Panc1 (cell line): ENCODE measurements at regions not wholly inside any gene's neighbourhood (a gene's known extent, or its start where the extent isn't known, plus 50 kb on each side); places are given as distances from the start of the nearest gene placed in this dataset.

Source experiments
- ATAC-seq: fragments of 200-7000 bp; cut with Tn5 transposase; 2 replicates; pipeline ENCODE4 v1.9.1; 2020; ENCODE audit warnings: mild to moderate bottlenecking, moderate library complexity
- BruUV-seq: library from RNA; stranded (reverse); fragments of 400-500 nt; replicated peaks from 2 replicates; lab custom pipeline; 2021; lab: Mats Ljungman, UMichigan
- CTCF ChIA-PET: fragments of 300-600 bp; sonication (Branson Sonifier 250); formaldehyde crosslinking; loops from one replicate; lab custom pipeline; 2022; ENCODE audit warnings: antibody characterized with exemption; lab: Charles Lee
- POLR2A ChIA-PET: fragments of 300-600 bp; sonication (Branson Sonifier 250); formaldehyde crosslinking; loops from one replicate; lab custom pipeline; 2022; ENCODE audit warnings: antibody characterized with exemption; lab: Charles Lee
- DNase-seq: peaks from one replicate; pipeline ENCODE4 v3.0.0-alpha.2; 2010; ENCODE audit warnings: low read depth, low spot score
- H3K27ac ChIP-seq: 2 replicates; pipeline ENCODE4 v1.5.1; 2011; ENCODE audit warnings: mild to moderate bottlenecking, low read length, inconsistent platforms
- H3K27me3 ChIP-seq: fragments of 200-500 bp; sonication (Bioruptor generic); 2 replicates; pipeline ENCODE4 v1.6.0; 2014; ENCODE audit warnings: low read length, inconsistent platforms; ENCODE audit not compliant: control insufficient read depth, insufficient read depth
- H3K36me3 ChIP-seq: fragments of 200-500 bp; sonication (Bioruptor generic); 2 replicates; pipeline ENCODE4 v1.5.1; 2014; ENCODE audit warnings: inconsistent platforms, mild to moderate bottlenecking, low read length, moderate library complexity; ENCODE audit not compliant: control insufficient read depth, insufficient read depth
- H3K4me1 ChIP-seq: 2 replicates; pipeline ENCODE4 v1.5.1; 2011; ENCODE audit warnings: inconsistent platforms, mild to moderate bottlenecking, low read length, moderate library complexity; ENCODE audit not compliant: control insufficient read depth, insufficient read depth
- H3K4me3 ChIP-seq, 2 experiments: 2 replicates each; pipeline ENCODE4 v1.5.1; 2011 to 2012; ENCODE audit warnings: low read depth in 2 of 2, low read length in 2 of 2, mild to moderate bottlenecking in 2 of 2, inconsistent platforms in 1 of 2, moderate library complexity in 1 of 2
- H3K9me3 ChIP-seq: fragments of 200-500 bp; sonication (Bioruptor generic); 2 replicates; pipeline ENCODE4 v1.5.1; 2014; ENCODE audit warnings: low read depth, mild to moderate bottlenecking, inconsistent platforms, low read length, moderate library complexity; ENCODE audit not compliant: control insufficient read depth, insufficient read depth
- CTCF ChIP-seq: fragments of 450-650 bp; IDR thresholded peaks from 2 replicates; pipeline ENCODE4 v1.5.1; 2017; ENCODE audit warnings: mild to moderate bottlenecking
- POLR2AphosphoS5 ChIP-seq: IDR thresholded peaks from 2 replicates; pipeline ENCODE4 v1.6.1; 2012; ENCODE audit warnings: mild to moderate bottlenecking, low read depth, low read length, moderate library complexity
- SIN3A ChIP-seq: IDR thresholded peaks from 2 replicates; pipeline ENCODE4 v1.6.1; 2012; ENCODE audit warnings: low read depth, mild to moderate bottlenecking, low read length, moderate library complexity, borderline replicate concordance; ENCODE audit not compliant: insufficient read depth
- TCF7L2 ChIP-seq: IDR thresholded peaks from 2 replicates; pipeline ENCODE4 v1.6.1; 2011; ENCODE audit warnings: mild to moderate bottlenecking, low read depth, low read length, inconsistent platforms
- in situ Hi-C: cut with HindIII; loops from 2 replicates; pipeline ENCODE4 v1.10.0; 2016; ENCODE audit warnings: low sequenced_read_pairs, low pct_unique_long_range_greater_than_20kb
- intact Hi-C: fragments of 100-400 bp; cut with micrococcal nuclease; formaldehyde crosslinking; loops from one replicate; pipeline ENCODE4 v1.10.0; 2022; ENCODE audit not compliant: unreplicated experiment
- TF ChIP-seq, protein P1 (sequence below), 2 experiments: IDR thresholded peaks; 2 replicates each; pipeline ENCODE4 v1.6.1; 2011 to 2012; ENCODE audit warnings: low read depth in 2 of 2, control low read depth in 1 of 2, low read length in 1 of 2, mild to moderate bottlenecking in 1 of 2, moderate library complexity in 1 of 2; ENCODE audit not compliant: insufficient read depth in 1 of 2

DNA sequence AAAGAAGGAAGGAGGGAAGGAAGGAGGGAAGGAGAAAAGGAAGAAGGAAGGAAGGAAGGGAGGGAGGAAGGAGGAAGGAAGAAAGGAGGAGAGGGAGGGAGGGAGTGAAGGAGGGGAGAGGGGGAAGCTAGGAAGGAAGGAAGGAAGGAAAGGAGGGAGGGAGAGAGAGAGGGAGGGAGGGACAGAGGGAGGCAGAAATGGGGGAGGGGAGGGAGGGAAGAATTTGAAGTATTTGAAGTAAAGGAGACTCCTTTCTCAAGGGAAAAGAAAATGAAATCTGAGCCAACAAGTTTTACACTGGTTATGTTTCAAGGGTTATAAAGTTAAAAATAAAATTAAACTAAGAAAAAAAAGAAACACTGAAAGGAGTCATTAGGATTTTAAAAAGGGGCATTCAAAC, 431.4 kb downstream of the BRINP3 start:
- no peaks in the 10 kb centered on the region for H3K27me3 ChIP-seq
- H3K4me1 ChIP-seq = no peaks in the 10 kb centered on the region
- DNase-seq (no peak), ATAC-seq (no peak)
- H3K27ac ChIP-seq = no peak overlapping the region
- no peak for TF ChIP-seq CTCF
- no peak for TF ChIP-seq TCF7L2
- TF ChIP-seq, protein P1, sequence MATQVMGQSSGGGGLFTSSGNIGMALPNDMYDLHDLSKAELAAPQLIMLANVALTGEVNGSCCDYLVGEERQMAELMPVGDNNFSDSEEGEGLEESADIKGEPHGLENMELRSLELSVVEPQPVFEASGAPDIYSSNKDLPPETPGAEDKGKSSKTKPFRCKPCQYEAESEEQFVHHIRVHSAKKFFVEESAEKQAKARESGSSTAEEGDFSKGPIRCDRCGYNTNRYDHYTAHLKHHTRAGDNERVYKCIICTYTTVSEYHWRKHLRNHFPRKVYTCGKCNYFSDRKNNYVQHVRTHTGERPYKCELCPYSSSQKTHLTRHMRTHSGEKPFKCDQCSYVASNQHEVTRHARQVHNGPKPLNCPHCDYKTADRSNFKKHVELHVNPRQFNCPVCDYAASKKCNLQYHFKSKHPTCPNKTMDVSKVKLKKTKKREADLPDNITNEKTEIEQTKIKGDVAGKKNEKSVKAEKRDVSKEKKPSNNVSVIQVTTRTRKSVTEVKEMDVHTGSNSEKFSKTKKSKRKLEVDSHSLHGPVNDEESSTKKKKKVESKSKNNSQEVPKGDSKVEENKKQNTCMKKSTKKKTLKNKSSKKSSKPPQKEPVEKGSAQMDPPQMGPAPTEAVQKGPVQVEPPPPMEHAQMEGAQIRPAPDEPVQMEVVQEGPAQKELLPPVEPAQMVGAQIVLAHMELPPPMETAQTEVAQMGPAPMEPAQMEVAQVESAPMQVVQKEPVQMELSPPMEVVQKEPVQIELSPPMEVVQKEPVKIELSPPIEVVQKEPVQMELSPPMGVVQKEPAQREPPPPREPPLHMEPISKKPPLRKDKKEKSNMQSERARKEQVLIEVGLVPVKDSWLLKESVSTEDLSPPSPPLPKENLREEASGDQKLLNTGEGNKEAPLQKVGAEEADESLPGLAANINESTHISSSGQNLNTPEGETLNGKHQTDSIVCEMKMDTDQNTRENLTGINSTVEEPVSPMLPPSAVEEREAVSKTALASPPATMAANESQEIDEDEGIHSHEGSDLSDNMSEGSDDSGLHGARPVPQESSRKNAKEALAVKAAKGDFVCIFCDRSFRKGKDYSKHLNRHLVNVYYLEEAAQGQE (IDR thresholded peaks at IDR 0.05; ENCODE audit: insufficient read depth in 1 of 2, low read depth in 2 of 2, low read length in 1 of 2) = no peak
- no peak for TF ChIP-seq POLR2AphosphoS5
- no peak for TF ChIP-seq SIN3A
- ChIA-PET POLR2A (no interaction called here), CTCF (no interaction called here)
- intact Hi-C loops (no loop called here), in situ Hi-C loops (no loop called here)
- no peak overlapping the region for H3K4me3 ChIP-seq
- no peaks in the 10 kb centered on the region for H3K36me3 ChIP-seq
- 0 out of 2 replicates have a peak, but pooled peaks cover 2% of the 10 kb centered on the region for H3K9me3 ChIP-seq
- no TSS peak for BruUV-seq
